H9 (cell line): ENCODE measurements at regions not wholly inside any gene's neighbourhood (a gene's known extent, or its start where the extent isn't known, plus 50 kb on each side); places are given as distances from the start of the nearest gene placed in this dataset.

Source experiments
- DNase-seq: peaks from one replicate; pipeline ENCODE4 v3.0.0-alpha.2; 2017
- H2AFZ ChIP-seq: one replicate; pipeline ENCODE4 v1.6.1; 2013; ENCODE audit warnings: mild to moderate bottlenecking, low read length, control low read depth, moderate library complexity
- H2AK5ac ChIP-seq: 2 replicates; pipeline ENCODE4 v1.6.1; 2013; ENCODE audit warnings: low read length, control low read depth, mixed read lengths; ENCODE audit not compliant: insufficient read length
- H2BK120ac ChIP-seq: one replicate; pipeline ENCODE4 v1.6.1; 2013; ENCODE audit warnings: low read depth, mild to moderate bottlenecking, low read length, control low read depth, inconsistent platforms; ENCODE audit not compliant: poor library complexity, severe bottlenecking
- H2BK12ac ChIP-seq: 2 replicates; pipeline ENCODE4 v1.6.1; 2013; ENCODE audit warnings: low read length, control low read depth, mixed read lengths, low read depth; ENCODE audit not compliant: insufficient read length
- H2BK15ac ChIP-seq: 2 replicates; pipeline ENCODE4 v1.6.1; 2013; ENCODE audit warnings: low read depth, low read length, control low read depth
- H2BK20ac ChIP-seq: one replicate; pipeline ENCODE4 v1.6.1; 2013; ENCODE audit warnings: low read depth, mild to moderate bottlenecking, low read length, control low read depth, inconsistent platforms; ENCODE audit not compliant: poor library complexity, severe bottlenecking
- H2BK5ac ChIP-seq: 2 replicates; pipeline ENCODE4 v1.6.1; 2013; ENCODE audit warnings: low read length, control low read depth, mixed read lengths; ENCODE audit not compliant: insufficient read length
- H3K14ac ChIP-seq: 2 replicates; pipeline ENCODE4 v1.6.1; 2013; ENCODE audit warnings: low read length, control low read depth; ENCODE audit not compliant: insufficient read depth
- H3K18ac ChIP-seq: 2 replicates; pipeline ENCODE4 v1.6.1; 2013; ENCODE audit warnings: low read depth, mild to moderate bottlenecking, mixed read lengths, low read length, control low read depth; ENCODE audit not compliant: insufficient read length
- H3K23ac ChIP-seq: 2 replicates; pipeline ENCODE4 v1.6.1; 2013; ENCODE audit warnings: low read length, control low read depth, mixed read lengths, low read depth; ENCODE audit not compliant: insufficient read length
- H3K23me2 ChIP-seq: 2 replicates; pipeline ENCODE4 v1.6.1; 2013; ENCODE audit warnings: low read depth, mild to moderate bottlenecking, mixed read lengths, low read length, control low read depth; ENCODE audit not compliant: insufficient read length, poor library complexity, severe bottlenecking
- H3K27ac ChIP-seq: 2 replicates; pipeline ENCODE4 v1.5.1; 2013; ENCODE audit warnings: low read length, control low read depth, mixed read lengths, low read depth; ENCODE audit not compliant: insufficient read length
- H3K27me3 ChIP-seq: 2 replicates; pipeline ENCODE4 v1.6.1; 2013; ENCODE audit warnings: low read length, control low read depth, inconsistent platforms; ENCODE audit not compliant: insufficient read depth
- H3K4ac ChIP-seq: 2 replicates; pipeline ENCODE4 v1.6.1; 2013; ENCODE audit warnings: low read depth, mild to moderate bottlenecking, control low read depth, inconsistent platforms, low read length, moderate library complexity
- H3K4me1 ChIP-seq: 2 replicates; pipeline ENCODE4 v1.6.1; 2013; ENCODE audit warnings: low read length, control low read depth, inconsistent platforms; ENCODE audit not compliant: insufficient read depth
- H3K4me2 ChIP-seq: 2 replicates; pipeline ENCODE4 v1.6.1; 2013; ENCODE audit warnings: low read length, control low read depth, mixed read lengths; ENCODE audit not compliant: insufficient read length, insufficient read depth
- H3K56ac ChIP-seq: 2 replicates; pipeline ENCODE4 v1.6.1; 2013; ENCODE audit warnings: low read depth, mild to moderate bottlenecking, mixed read lengths, low read length, control low read depth; ENCODE audit not compliant: insufficient read length
- H3K79me1 ChIP-seq: 2 replicates; pipeline ENCODE4 v1.6.1; 2013; ENCODE audit warnings: low read depth, mild to moderate bottlenecking, moderate library complexity, low read length, control low read depth, inconsistent platforms; ENCODE audit not compliant: insufficient read depth, poor library complexity, severe bottlenecking
- H3K79me2 ChIP-seq: 2 replicates; pipeline ENCODE4 v1.6.1; 2013; ENCODE audit warnings: low read length, control low read depth, inconsistent platforms; ENCODE audit not compliant: insufficient read depth
- H3K9ac ChIP-seq: 2 replicates; pipeline ENCODE4 v1.6.1; 2013; ENCODE audit warnings: low read length, control low read depth, mixed read lengths; ENCODE audit not compliant: insufficient read length; ENCODE audit errors: extremely low read depth
- H3K9me3 ChIP-seq: one replicate; pipeline ENCODE4 v1.6.1; 2013; ENCODE audit warnings: low read depth, low read length, inconsistent platforms; ENCODE audit not compliant: control insufficient read depth
- H3T11ph ChIP-seq: one replicate; pipeline ENCODE4 v1.6.1; 2013; ENCODE audit warnings: mild to moderate bottlenecking, low read length, control low read depth, inconsistent platforms
- H4K20me1 ChIP-seq: one replicate; pipeline ENCODE4 v1.6.1; 2013; ENCODE audit not compliant: control insufficient read depth, insufficient read length, insufficient read depth
- H4K5ac ChIP-seq: 2 replicates; pipeline ENCODE4 v1.6.1; 2013; ENCODE audit warnings: low read depth, mild to moderate bottlenecking, mixed read lengths, low read length, control low read depth; ENCODE audit not compliant: insufficient read length
- H4K8ac ChIP-seq: replicated peaks from 2 replicates; pipeline ENCODE4 v1.6.1; 2013; ENCODE audit warnings: low read length, control low read depth, mixed read lengths, low read depth; ENCODE audit not compliant: insufficient read length
- H4K91ac ChIP-seq: 2 replicates; pipeline ENCODE4 v1.6.1; 2013; ENCODE audit warnings: low read depth, mild to moderate bottlenecking, moderate library complexity, mixed read lengths, low read length, control low read depth; ENCODE audit not compliant: insufficient read length
- H3K27ac Mint-ChIP-seq, 3 experiments: 2 replicates in 2 of 3; 3 replicates in 1 of 3; pipeline ENCODE4 v1.8.0; 2020 to 2021; ENCODE audit warnings: mixed read lengths in 3 of 3, mild to moderate bottlenecking in 1 of 3, moderate library complexity in 1 of 3
- H3K27me3 Mint-ChIP-seq: 2 replicates; pipeline ENCODE4 v1.8.0; 2021; ENCODE audit warnings: low read depth, mild to moderate bottlenecking, moderate library complexity, mixed read lengths
- H3K36me3 Mint-ChIP-seq, 3 experiments: 2 replicates in 2 of 3; 3 replicates in 1 of 3; pipeline ENCODE4 v1.8.0; 2020 to 2021; ENCODE audit warnings: low read depth in 3 of 3, mixed read lengths in 3 of 3; ENCODE audit not compliant: insufficient read depth in 1 of 3
- H3K4me1 Mint-ChIP-seq, 2 experiments: 2 replicates each; pipeline ENCODE4 v1.8.0; 2020; ENCODE audit warnings: mixed read lengths in 2 of 2
- H3K4me3 Mint-ChIP-seq, 2 experiments: 2 replicates in 1 of 2; 3 replicates in 1 of 2; pipeline ENCODE4 v1.8.0; 2020 to 2021; ENCODE audit warnings: mild to moderate bottlenecking in 2 of 2, mixed read lengths in 2 of 2, moderate library complexity in 1 of 2
- H3K9me3 Mint-ChIP-seq, 2 experiments: 2 replicates in 1 of 2; 3 replicates in 1 of 2; pipeline ENCODE4 v1.8.0; 2020; ENCODE audit warnings: mild to moderate bottlenecking in 2 of 2, mixed read lengths in 2 of 2, moderate library complexity in 1 of 2
- WGBS: extraction: QIAGEN DNeasy Blood & Tissue Kit; methylation state at CpG from one replicate; pipeline ENCODE4 v1.1.7; 2013; ENCODE audit warnings: missing lambda C conversion rate, low lambda C conversion rate, mixed read lengths; ENCODE audit not compliant: insufficient read length; ENCODE audit errors: extremely low coverage; 5-methylcytosine and 5-hydroxymethylcytosine counted together
- TF ChIP-seq, protein P1 (sequence below): fragments of 200-600 bp; sonication (generic); conservative IDR thresholded peaks from 3 replicates; pipeline ENCODE4 v1.8.0; 2021; ENCODE audit warnings: antibody characterized with exemption, mild to moderate bottlenecking

DNA sequence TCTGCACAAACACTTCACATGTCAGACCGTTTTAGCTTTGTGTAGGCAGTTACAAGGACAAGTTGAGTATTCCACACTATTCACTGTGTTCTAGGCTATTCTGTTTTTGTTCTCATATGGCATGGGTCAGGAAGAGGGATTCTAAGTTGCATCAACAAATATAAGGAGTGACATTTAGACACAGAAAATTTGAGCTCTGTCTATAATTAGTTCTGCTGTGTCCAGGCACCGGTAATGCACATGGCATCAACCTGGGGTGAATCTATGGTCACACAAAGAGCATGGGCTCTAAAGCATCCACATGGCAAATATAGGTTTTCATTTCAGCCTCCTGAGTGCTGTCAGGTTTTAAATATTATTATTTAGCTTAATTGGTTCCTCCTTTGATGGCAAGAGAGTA lies 130.4 kb upstream of the PMFBP1 start:
- no peak overlapping the region for H3K23ac ChIP-seq
- peaks cover 3 to 11% (median 8%) of the 10 kb centered on the region in 3 experiments for H3K36me3 Mint-ChIP-seq
- H3K4me1 Mint-ChIP-seq = peaks cover 0 to 6% of the 10 kb centered on the region in 2 experiments; a peak in 1 of 4 replicates
- H3T11ph ChIP-seq = no peak overlapping the region
- TF ChIP-seq, protein P1, sequence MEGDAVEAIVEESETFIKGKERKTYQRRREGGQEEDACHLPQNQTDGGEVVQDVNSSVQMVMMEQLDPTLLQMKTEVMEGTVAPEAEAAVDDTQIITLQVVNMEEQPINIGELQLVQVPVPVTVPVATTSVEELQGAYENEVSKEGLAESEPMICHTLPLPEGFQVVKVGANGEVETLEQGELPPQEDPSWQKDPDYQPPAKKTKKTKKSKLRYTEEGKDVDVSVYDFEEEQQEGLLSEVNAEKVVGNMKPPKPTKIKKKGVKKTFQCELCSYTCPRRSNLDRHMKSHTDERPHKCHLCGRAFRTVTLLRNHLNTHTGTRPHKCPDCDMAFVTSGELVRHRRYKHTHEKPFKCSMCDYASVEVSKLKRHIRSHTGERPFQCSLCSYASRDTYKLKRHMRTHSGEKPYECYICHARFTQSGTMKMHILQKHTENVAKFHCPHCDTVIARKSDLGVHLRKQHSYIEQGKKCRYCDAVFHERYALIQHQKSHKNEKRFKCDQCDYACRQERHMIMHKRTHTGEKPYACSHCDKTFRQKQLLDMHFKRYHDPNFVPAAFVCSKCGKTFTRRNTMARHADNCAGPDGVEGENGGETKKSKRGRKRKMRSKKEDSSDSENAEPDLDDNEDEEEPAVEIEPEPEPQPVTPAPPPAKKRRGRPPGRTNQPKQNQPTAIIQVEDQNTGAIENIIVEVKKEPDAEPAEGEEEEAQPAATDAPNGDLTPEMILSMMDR = no peak
- no peak overlapping the region for H3K18ac ChIP-seq
- no peaks in the 10 kb centered on the region for H3K23me2 ChIP-seq
- no peak overlapping the region for H2BK120ac ChIP-seq
- no peak overlapping the region for H3K56ac ChIP-seq
- no peak overlapping the region for H3K4me2 ChIP-seq
- H4K8ac ChIP-seq = no peak overlapping the region
- no peaks in the 10 kb centered on the region for H3K27me3 Mint-ChIP-seq
- H3K4me1 ChIP-seq = no peaks in the 10 kb centered on the region
- no peak overlapping the region for H3K4ac ChIP-seq
- H3K9me3 ChIP-seq = no peaks in the 10 kb centered on the region
- no CpG with 5 or more reads among the region's 2 CpGs for WGBS
- no peak overlapping the region for H2AFZ ChIP-seq
- H3K14ac ChIP-seq = no peak overlapping the region
- no peak overlapping the region for H2AK5ac ChIP-seq
- no peak overlapping the region for H3K9ac ChIP-seq
- no peak overlapping the region for H4K5ac ChIP-seq
- no peak overlapping the region for H4K91ac ChIP-seq
- DNase-seq = no peak
- no peaks in the 10 kb centered on the region for H4K20me1 ChIP-seq
- H2BK15ac ChIP-seq = no peak overlapping the region
- H2BK5ac ChIP-seq = no peak overlapping the region
- H3K9me3 Mint-ChIP-seq = peaks cover 4 to 6% of the 10 kb centered on the region in 2 experiments
- H3K4me3 Mint-ChIP-seq = no peak overlapping the region
- H2BK20ac ChIP-seq = no peak overlapping the region
- H2BK12ac ChIP-seq = no peak overlapping the region
- no peak overlapping the region for H3K27ac Mint-ChIP-seq
- H3K27me3 ChIP-seq = no peaks in the 10 kb centered on the region
- no peak overlapping the region for H3K27ac ChIP-seq
- no peaks in the 10 kb centered on the region for H3K79me1 ChIP-seq
- no peaks in the 10 kb centered on the region for H3K79me2 ChIP-seq
